Heart left ventricle (tissue), 13 donors: ENCODE measurements at regions not wholly inside any gene's neighbourhood (a gene's known extent, or its start where the extent isn't known, plus 50 kb on each side); places are given as distances from the start of the nearest gene placed in this dataset.

Experiments used
- CTCF ChIP-seq, 12 donors: fragments of 200-600 bp; sonication (generic) in 4 of 12; IDR thresholded peaks; one replicate each; pipeline versions ENCODE4 v1.5.0 to v1.8.0; 2018 to 2022; ENCODE audit warnings: antibody characterized with exemption in 12 of 12, mild to moderate bottlenecking in 5 of 12
- POLR2A ChIP-seq, 2 donors: fragments of 450-650 bp; IDR thresholded peaks; one replicate each; pipeline ENCODE4 v1.6.1; 2017; ENCODE audit warnings: antibody characterized with exemption in 2 of 2, mild to moderate bottlenecking in 2 of 2, moderate library complexity in 2 of 2
- donor health status: ischemic (EF 13 %, LVEDD 7.1; RV severe dilation, severe dysfunction).
- donor health status: DM: no; HTN: yes; CAD: no.
- donor health status: DM: no; HTN: no; CAD: no.
- donor health status: ischemic (EF 25% LVEDD 6.9; RV normal size, moderate dysfunction).
- donor health status: ischemic (EF 25% LVEDD 5.7; RV mildly dilated, moderate dysfunction).
- donor health status: ischemic (EF 35%, LVEDD 5.7; RV mildly dilated, moderate dysfunction).
- donor health status: nonischemic (EF 11% LVEDD 7.7; RV severe dilation, severe dysfunction).
- donor health status: DM: yes; HTN: yes; CAD: no.
- donor health status: PGD.
- donor health status: ischemic (EF 29% LVEDD 5.4; RV normal size, mild dysfunction).
- donor health status: nonischemic (EF 23%, LVEDD 6.1; RV moderate dilation, normal function).

DNA sequence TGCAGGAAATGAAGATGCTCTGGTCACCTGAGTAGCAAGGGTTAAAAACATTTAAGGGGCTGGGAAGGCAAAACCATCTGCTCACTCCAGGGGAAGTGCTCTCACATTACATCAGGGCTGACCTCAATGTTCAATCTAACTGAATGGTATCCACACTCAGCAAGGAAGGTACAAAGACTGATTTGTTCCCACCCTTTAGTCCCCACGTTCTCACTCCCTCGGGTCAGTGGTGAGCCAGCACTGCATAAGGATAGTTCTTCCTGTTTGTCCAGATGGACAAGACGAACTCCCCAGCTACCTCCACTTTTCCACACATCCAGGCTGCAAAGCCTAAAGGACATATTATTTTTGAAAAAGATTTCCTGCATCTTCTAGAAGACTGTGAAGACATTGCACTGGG is 126.6 kb upstream of the SLC14A2 start:
- TF ChIP-seq CTCF (IDR thresholded peaks at IDR 0.05) (no peak), POLR2A (IDR thresholded peaks at IDR 0.05) (no peak)
